NB4 (cell line): ENCODE measurements at regions not wholly inside any gene's neighbourhood (a gene's known extent, or its start where the extent isn't known, plus 50 kb on each side); places are given as distances from the start of the nearest gene placed in this dataset.

Experiments used
- DNase-seq: peaks from one replicate; pipeline ENCODE4 v3.0.0; 2010; ENCODE audit warnings: low read depth
- H3K4me3 ChIP-seq: one replicate; pipeline ENCODE4 v1.5.1; 2011; ENCODE audit warnings: mild to moderate bottlenecking, low read depth, low read length, moderate library complexity
- MYC ChIP-seq: IDR thresholded peaks from 2 replicates; pipeline ENCODE4 v1.6.1; 2011; ENCODE audit warnings: low read depth, low read length
- POLR2A ChIP-seq: IDR thresholded peaks from 2 replicates; pipeline ENCODE4 v1.6.1; 2011; ENCODE audit warnings: mild to moderate bottlenecking; ENCODE audit not compliant: insufficient read length; ENCODE audit errors: extremely low read depth
- TF ChIP-seq, protein P1 (sequence below): IDR thresholded peaks from one replicate; pipeline ENCODE4 v1.5.1; 2012; ENCODE audit warnings: low read depth, low read length
- TF ChIP-seq, protein P2 (sequence below): IDR thresholded peaks from 2 replicates; pipeline ENCODE4 v1.6.1; 2011; ENCODE audit warnings: low read depth, low read length

GRCh38 chr12:45605624-45606023, 123.9 kb upstream of the ARID2 start:
- no peak for DNase-seq
- TF ChIP-seq, protein P1, sequence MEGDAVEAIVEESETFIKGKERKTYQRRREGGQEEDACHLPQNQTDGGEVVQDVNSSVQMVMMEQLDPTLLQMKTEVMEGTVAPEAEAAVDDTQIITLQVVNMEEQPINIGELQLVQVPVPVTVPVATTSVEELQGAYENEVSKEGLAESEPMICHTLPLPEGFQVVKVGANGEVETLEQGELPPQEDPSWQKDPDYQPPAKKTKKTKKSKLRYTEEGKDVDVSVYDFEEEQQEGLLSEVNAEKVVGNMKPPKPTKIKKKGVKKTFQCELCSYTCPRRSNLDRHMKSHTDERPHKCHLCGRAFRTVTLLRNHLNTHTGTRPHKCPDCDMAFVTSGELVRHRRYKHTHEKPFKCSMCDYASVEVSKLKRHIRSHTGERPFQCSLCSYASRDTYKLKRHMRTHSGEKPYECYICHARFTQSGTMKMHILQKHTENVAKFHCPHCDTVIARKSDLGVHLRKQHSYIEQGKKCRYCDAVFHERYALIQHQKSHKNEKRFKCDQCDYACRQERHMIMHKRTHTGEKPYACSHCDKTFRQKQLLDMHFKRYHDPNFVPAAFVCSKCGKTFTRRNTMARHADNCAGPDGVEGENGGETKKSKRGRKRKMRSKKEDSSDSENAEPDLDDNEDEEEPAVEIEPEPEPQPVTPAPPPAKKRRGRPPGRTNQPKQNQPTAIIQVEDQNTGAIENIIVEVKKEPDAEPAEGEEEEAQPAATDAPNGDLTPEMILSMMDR = no peak
- TF ChIP-seq POLR2A (no peak), MYC (no peak)
- TF ChIP-seq, protein P2, sequence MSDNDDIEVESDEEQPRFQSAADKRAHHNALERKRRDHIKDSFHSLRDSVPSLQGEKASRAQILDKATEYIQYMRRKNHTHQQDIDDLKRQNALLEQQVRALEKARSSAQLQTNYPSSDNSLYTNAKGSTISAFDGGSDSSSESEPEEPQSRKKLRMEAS = no peak
- H3K4me3 ChIP-seq = no peak overlapping the region

DNA sequence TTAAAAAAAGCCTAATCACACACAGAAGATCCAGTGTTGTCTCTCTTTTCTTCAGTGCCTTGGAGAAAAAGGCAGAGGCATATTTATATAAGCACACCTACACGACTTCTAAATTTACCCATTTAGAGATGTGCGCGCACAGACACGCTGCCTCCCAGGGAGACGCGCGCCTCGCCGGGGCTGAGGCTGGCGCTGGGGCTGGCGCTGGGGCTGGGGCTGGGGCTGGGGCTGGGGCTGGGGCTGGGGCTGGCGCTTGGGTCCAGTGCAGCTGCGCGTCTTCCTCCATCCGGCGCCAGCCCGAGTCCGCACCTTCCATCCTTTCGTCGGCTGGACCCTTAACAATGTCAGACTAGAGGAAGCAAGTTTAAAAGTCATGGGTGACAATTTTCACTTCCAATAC, 118.4 kb upstream of the ARID2 start:
- DNase-seq = no peak
- no peak overlapping the region for H3K4me3 ChIP-seq
- TF ChIP-seq POLR2A = no peak
- TF ChIP-seq, protein P1 = no peak
- TF ChIP-seq, protein P2 = no peak

DNA sequence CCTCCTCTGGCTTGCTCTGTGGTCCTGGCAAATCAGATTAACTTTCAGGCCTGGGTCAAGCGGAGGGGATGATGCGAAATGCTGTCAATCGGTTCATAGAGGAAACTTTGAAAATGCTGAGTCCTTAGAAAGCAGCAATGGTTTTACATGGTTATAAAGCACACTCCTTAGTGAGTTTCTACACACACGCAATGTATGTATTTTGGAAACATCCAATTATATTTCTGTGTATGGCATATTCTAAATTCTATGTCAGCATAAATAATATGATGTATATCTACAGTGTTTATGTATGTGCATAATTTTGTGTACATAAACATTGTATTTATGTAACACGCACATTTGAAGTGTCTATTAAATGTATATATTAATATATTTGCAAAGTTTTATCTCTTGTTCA, 118.0 kb upstream of the ARID2 start:
- TF ChIP-seq, protein P2 = no peak
- TF ChIP-seq MYC = no peak
- TF ChIP-seq POLR2A = no peak
- TF ChIP-seq, protein P1 = no peak

DNA sequence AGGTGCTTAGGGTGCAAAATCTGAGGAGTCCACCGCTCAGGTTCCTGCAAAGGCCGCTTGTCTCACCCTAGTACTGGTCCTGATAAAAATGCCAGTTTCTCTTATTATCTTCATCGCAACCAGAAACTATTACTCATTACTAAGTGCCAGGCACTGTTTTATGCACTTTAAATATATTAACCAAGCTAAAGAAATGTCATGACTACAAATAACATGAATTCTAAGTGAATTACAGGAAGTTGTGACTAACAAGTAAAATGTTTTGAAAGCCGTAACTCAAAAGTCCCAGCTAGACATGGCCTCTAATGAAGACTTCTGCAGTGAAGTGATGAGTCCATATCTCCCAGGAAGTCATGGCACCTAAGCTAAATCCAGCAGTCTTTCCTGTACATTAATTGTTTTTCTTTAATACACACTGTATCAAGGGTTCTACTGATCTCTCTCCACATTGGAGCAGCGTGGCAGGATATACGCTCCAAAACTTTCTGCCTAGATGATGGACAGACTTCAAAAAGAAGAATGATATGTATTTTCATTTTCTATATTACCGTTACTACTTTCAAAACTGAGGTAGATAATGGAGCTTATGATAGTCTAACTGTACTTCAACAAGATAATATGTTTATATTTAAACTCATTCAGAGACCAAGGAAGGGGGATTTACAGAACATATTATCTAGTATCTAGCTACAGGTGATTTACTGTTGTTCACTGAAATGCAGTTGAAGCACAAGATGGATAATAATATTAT, 117.3 kb upstream of the ARID2 start:
- DNase-seq = no peak
- TF ChIP-seq, protein P1 = no peak
- TF ChIP-seq MYC = no peak
- TF ChIP-seq, protein P2 = no peak
- TF ChIP-seq POLR2A = no peak
- no peak overlapping the region for H3K4me3 ChIP-seq

More for the DNA sequence above, 118.0 kb upstream of the ARID2 start:
- no peak for DNase-seq
- H3K4me3 ChIP-seq = no peak overlapping the region

- TF ChIP-seq POLR2A (no peak), MYC (no peak)
- TF ChIP-seq, protein P2 = no peak
- TF ChIP-seq, protein P1 = no peak
- no peak overlapping the region for H3K4me3 ChIP-seq
- DNase-seq = peak; percentile 14
Measured at GRCh38 chr12:45613296-45613695, 116.2 kb upstream of the ARID2 start.
